ENCODE measurements at regions not wholly inside any gene's neighbourhood (a gene's known extent, or its start where the extent isn't known, plus 50 kb on each side); places are given as distances from the start of the nearest gene placed in this dataset.

- Histone ChIP-seq H3K79me2 (ENCODE audit: control insufficient read depth, insufficient read depth, low read length) (no peaks in the 10 kb centered on the region), H3K9me3 (ENCODE audit: control extremely low read depth in 1 of 3, control insufficient read depth in 2 of 3, insufficient read depth in 1 of 3, low read length in 2 of 3) (peaks cover 0 to 3% (median 0%) of the 10 kb centered on the region in 3 donors), H3K4me2 (replicated peaks; ENCODE audit: low read depth, low read length, poor library complexity, severe bottlenecking) (no peak overlapping the region), H3K27ac (ENCODE audit: low read length in 2 of 2) (no peak overlapping the region), H3K4me3 (ENCODE audit: control extremely low read depth in 1 of 5, extremely low read depth in 1 of 5, insufficient read depth in 1 of 5, low read depth in 2 of 5, low read length in 4 of 5) (no peak overlapping the region), H3K36me3 (replicated peaks in 1 of 2; ENCODE audit: control extremely low read depth in 1 of 2, control insufficient read depth in 1 of 2, extremely low read depth in 1 of 2, insufficient read depth in 2 of 2, low read length in 1 of 2) (no peaks in the 10 kb centered on the region), H3K4me1 (ENCODE audit: control insufficient read depth in 2 of 2, insufficient read depth in 2 of 2, low read length in 2 of 2) (no peaks in the 10 kb centered on the region), H4K20me1 (ENCODE audit: control insufficient read depth, insufficient read depth, low read length, poor library complexity, severe bottlenecking) (no peaks in the 10 kb centered on the region), H2AFZ (ENCODE audit: insufficient read depth, low read depth, low read length, poor library complexity, severe bottlenecking) (no peak overlapping the region), H3K27me3 (replicated peaks in 1 of 4; ENCODE audit: control extremely low read depth in 1 of 4, control insufficient read depth in 3 of 4, insufficient read depth in 4 of 4, low read length in 3 of 4) (no peaks in the 10 kb centered on the region), H3K9ac (ENCODE audit: low read length) (no peak overlapping the region)
- no peak for TF ChIP-seq EZH2 (IDR thresholded peaks at IDR 0.05; ENCODE audit: borderline replicate concordance, insufficient read depth, low read depth, low read length, poor library complexity, severe bottlenecking)
- TF ChIP-seq, protein P1, sequence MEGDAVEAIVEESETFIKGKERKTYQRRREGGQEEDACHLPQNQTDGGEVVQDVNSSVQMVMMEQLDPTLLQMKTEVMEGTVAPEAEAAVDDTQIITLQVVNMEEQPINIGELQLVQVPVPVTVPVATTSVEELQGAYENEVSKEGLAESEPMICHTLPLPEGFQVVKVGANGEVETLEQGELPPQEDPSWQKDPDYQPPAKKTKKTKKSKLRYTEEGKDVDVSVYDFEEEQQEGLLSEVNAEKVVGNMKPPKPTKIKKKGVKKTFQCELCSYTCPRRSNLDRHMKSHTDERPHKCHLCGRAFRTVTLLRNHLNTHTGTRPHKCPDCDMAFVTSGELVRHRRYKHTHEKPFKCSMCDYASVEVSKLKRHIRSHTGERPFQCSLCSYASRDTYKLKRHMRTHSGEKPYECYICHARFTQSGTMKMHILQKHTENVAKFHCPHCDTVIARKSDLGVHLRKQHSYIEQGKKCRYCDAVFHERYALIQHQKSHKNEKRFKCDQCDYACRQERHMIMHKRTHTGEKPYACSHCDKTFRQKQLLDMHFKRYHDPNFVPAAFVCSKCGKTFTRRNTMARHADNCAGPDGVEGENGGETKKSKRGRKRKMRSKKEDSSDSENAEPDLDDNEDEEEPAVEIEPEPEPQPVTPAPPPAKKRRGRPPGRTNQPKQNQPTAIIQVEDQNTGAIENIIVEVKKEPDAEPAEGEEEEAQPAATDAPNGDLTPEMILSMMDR (IDR thresholded peaks at IDR 0.05): no peak
- Mint-ChIP-seq H3K27ac (no peak overlapping the region), H3K27me3 (no peaks in the 10 kb centered on the region), H3K4me3 (no peak overlapping the region), H3K4me1 (no peaks in the 10 kb centered on the region), H3K9me3 (ENCODE audit: insufficient read depth) (no peaks in the 10 kb centered on the region)
- intact Hi-C loops (cut with micrococcal nuclease): no loop called here
- whole genome bisulfite sequencing (ENCODE audit: insufficient coverage): no CpG with 5 or more reads among the region's 1 CpG
- ChIA-PET CTCF (interaction anchor here (1.5 kb wide), 1 partner anchor 12 kb away, joined by 3 read pairs; no protein-coding TSS in a partner anchor), POLR2A (no interaction called here)
- ATAC-seq (ENCODE audit: low read depth): no peak
- no peak for DNase-seq
These were observed 388.1 kb upstream of the ROBO2 start for GRCh38 chr3:76651784-76652183.

DNA sequence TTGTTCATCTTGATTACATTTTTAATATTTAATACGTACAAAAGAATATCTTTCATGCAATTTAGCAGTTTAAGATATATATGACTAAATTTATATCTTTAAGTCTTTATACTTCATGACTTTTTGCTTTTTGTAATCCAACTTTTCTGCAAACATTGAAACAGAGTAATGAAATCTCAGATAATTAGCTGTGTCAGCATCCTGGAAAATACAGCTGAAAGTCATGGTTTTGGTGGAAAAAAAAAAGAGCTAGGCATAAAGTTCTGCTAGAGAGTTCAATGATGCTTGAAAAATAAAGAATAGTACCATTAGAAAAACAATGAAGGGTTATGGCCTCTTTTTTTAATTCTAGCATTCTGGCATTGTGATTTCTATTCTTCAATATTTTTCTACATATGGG, 387.4 kb upstream of the ROBO2 start:
- no peaks in the 10 kb centered on the region for H3K9me3 ChIP-seq (ENCODE audit: control extremely low read depth in 1 of 3, control insufficient read depth in 2 of 3, insufficient read depth in 1 of 3, low read length in 2 of 3)
- Mint-ChIP-seq H3K4me1 (no peaks in the 10 kb centered on the region), H3K9me3 (ENCODE audit: insufficient read depth) (no peaks in the 10 kb centered on the region), H3K27me3 (no peaks in the 10 kb centered on the region), H3K4me3 (no peak overlapping the region), H3K27ac (no peak overlapping the region)
- H4K20me1 ChIP-seq (ENCODE audit: control insufficient read depth, insufficient read depth, low read length, poor library complexity, severe bottlenecking): no peaks in the 10 kb centered on the region
- no peaks in the 10 kb centered on the region for H3K27me3 ChIP-seq (replicated peaks in 1 of 4; ENCODE audit: control extremely low read depth in 1 of 4, control insufficient read depth in 3 of 4, insufficient read depth in 4 of 4, low read length in 3 of 4)
- intact Hi-C loops (cut with micrococcal nuclease): no loop called here
- no peak overlapping the region for H2AFZ ChIP-seq (ENCODE audit: insufficient read depth, low read depth, low read length, poor library complexity, severe bottlenecking)
- no peak for TF ChIP-seq EZH2 (IDR thresholded peaks at IDR 0.05; ENCODE audit: borderline replicate concordance, insufficient read depth, low read depth, low read length, poor library complexity, severe bottlenecking)
- TF ChIP-seq, protein P1 (IDR thresholded peaks at IDR 0.05): no peak
- H3K4me1 ChIP-seq (ENCODE audit: control insufficient read depth in 2 of 2, insufficient read depth in 2 of 2, low read length in 2 of 2): no peaks in the 10 kb centered on the region
- ChIA-PET POLR2A (no interaction called here), CTCF (no interaction called here)
- H3K79me2 ChIP-seq (ENCODE audit: control insufficient read depth, insufficient read depth, low read length): no peaks in the 10 kb centered on the region
- no peak overlapping the region for H3K9ac ChIP-seq (ENCODE audit: low read length)
- H3K4me3 ChIP-seq (ENCODE audit: control extremely low read depth in 1 of 5, extremely low read depth in 1 of 5, insufficient read depth in 1 of 5, low read depth in 2 of 5, low read length in 4 of 5): no peak overlapping the region
- DNase-seq (no peak), ATAC-seq (ENCODE audit: low read depth) (no peak)
- no peaks in the 10 kb centered on the region for H3K36me3 ChIP-seq (replicated peaks in 1 of 2; ENCODE audit: control extremely low read depth in 1 of 2, control insufficient read depth in 1 of 2, extremely low read depth in 1 of 2, insufficient read depth in 2 of 2, low read length in 1 of 2)
- no peak overlapping the region for H3K27ac ChIP-seq (ENCODE audit: low read length in 2 of 2)
- H3K4me2 ChIP-seq (replicated peaks; ENCODE audit: low read depth, low read length, poor library complexity, severe bottlenecking): no peak overlapping the region
- WGBS (ENCODE audit: insufficient coverage): no CpG with 5 or more reads among the region's 1 CpG
